SK-N-SH (cell line): ENCODE measurements at regions not wholly inside any gene's neighbourhood (a gene's known extent, or its start where the extent isn't known, plus 50 kb on each side); places are given as distances from the start of the nearest gene placed in this dataset.
A peak's percentile ranks its signal among the peaks of the same experiment; 100 is the strongest.

Source experiments
- CTCF ChIA-PET: fragments of 300-600, 350-600 bp; formaldehyde crosslinking; extraction: SDS; loops from one replicate; lab custom pipeline; 2021; lab: Yijun Ruan, JAX
- POLR2A ChIA-PET: fragments of 350-600 bp; sonication (Branson Sonifier 250); formaldehyde crosslinking; extraction: SDS; loops from one replicate; lab custom pipeline; 2020; ENCODE audit warnings: antibody characterized with exemption, inconsistent platforms; lab: Yijun Ruan, JAX
- DNase-seq: peaks from one replicate; pipeline ENCODE4 v3.0.0; 2012
- H2AFZ ChIP-seq: fragments of 200-600 bp; sonication (generic); 2 replicates; pipeline ENCODE4 v1.8.1; 2016; ENCODE audit warnings: antibody characterized with exemption, mild to moderate bottlenecking, low read depth
- H3F3A ChIP-seq: fragments of 200-600 bp; sonication (generic); replicated peaks from 2 replicates; pipeline ENCODE3; 2016; ENCODE audit warnings: antibody characterized with exemption, mild to moderate bottlenecking; ENCODE audit not compliant: insufficient read depth
- H3K27ac ChIP-seq, 2 experiments: fragments of 200-500 bp in 1 of 2; fragments of 200-600 bp in 1 of 2; sonication (Bioruptor generic) in 1 of 2; sonication (generic), shearing (Covaris generic) in 1 of 2; 2 replicates each; pipeline versions ENCODE4 v1.5.1 to v1.6.1; 2014 to 2016; ENCODE audit warnings: low read depth in 2 of 2, inconsistent platforms in 1 of 2, low read length in 1 of 2, mild to moderate bottlenecking in 1 of 2, mixed read lengths in 1 of 2
- H3K27me3 ChIP-seq: fragments of 200-600 bp; sonication (generic), shearing (Covaris generic); 2 replicates; pipeline ENCODE4 v1.6.1; 2016; ENCODE audit warnings: mixed run types; ENCODE audit not compliant: insufficient read depth
- H3K36me3 ChIP-seq, 2 experiments: fragments of 200-500 bp in 1 of 2; fragments of 200-600 bp in 1 of 2; sonication (Bioruptor generic) in 1 of 2; sonication (generic) in 1 of 2; replicated peaks in 1 of 2; 2 replicates each; pipeline versions ENCODE3 to v1.5.1; 2014 to 2016; ENCODE audit warnings: low read length in 1 of 2, mild to moderate bottlenecking in 1 of 2; ENCODE audit not compliant: insufficient read depth in 2 of 2, control insufficient read depth in 1 of 2
- H3K4me1 ChIP-seq, 2 experiments: fragments of 200-500 bp in 1 of 2; fragments of 200-600 bp in 1 of 2; sonication (Bioruptor generic) in 1 of 2; sonication (generic), shearing (Covaris generic) in 1 of 2; 2 replicates each; pipeline versions ENCODE4 v1.5.1 to v1.6.1; 2014 to 2016; ENCODE audit warnings: low read depth in 1 of 2, low read length in 1 of 2, mixed run types in 1 of 2; ENCODE audit not compliant: insufficient read depth in 2 of 2, control insufficient read depth in 1 of 2
- H3K4me2 ChIP-seq: fragments of 200-600 bp; sonication (generic), shearing (Covaris generic); 2 replicates; pipeline ENCODE4 v1.6.1; 2017; ENCODE audit warnings: mixed run types
- H3K4me3 ChIP-seq, 2 experiments: fragments of 200-500 bp in 1 of 2; fragments of 200-600 bp in 1 of 2; sonication (Bioruptor generic) in 1 of 2; sonication (generic), shearing (Covaris generic) in 1 of 2; 2 replicates each; pipeline versions ENCODE4 v1.5.1 to v1.8.1; 2014 to 2016; ENCODE audit warnings: low read depth in 2 of 2, inconsistent platforms in 1 of 2, low read length in 1 of 2, mild to moderate bottlenecking in 1 of 2, mixed read lengths in 1 of 2, moderate library complexity in 1 of 2
- H3K79me2 ChIP-seq: fragments of 200-600 bp; sonication (generic); 2 replicates; pipeline ENCODE4 v1.8.1; 2017; ENCODE audit warnings: mild to moderate bottlenecking; ENCODE audit not compliant: insufficient read depth
- H3K9ac ChIP-seq: fragments of 200-600 bp; sonication (generic); 2 replicates; pipeline ENCODE4 v1.6.1; 2017; ENCODE audit warnings: mixed run types
- H3K9me2 ChIP-seq: fragments of 200-600 bp; sonication (generic); 2 replicates; pipeline ENCODE4 v1.6.1; 2017; ENCODE audit warnings: mixed run types
- H3K9me3 ChIP-seq: fragments of 200-600 bp; sonication (generic); 2 replicates; pipeline ENCODE4 v1.6.1; 2017; ENCODE audit warnings: mixed run types, mild to moderate bottlenecking, moderate library complexity
- H4K20me1 ChIP-seq: fragments of 200-600 bp; sonication (generic); 2 replicates; pipeline ENCODE4 v1.6.1; 2017; ENCODE audit warnings: mild to moderate bottlenecking, mixed run types; ENCODE audit not compliant: insufficient read depth
- EP300 ChIP-seq, 2 experiments: IDR thresholded peaks; 2 replicates each; pipeline versions ENCODE4 v1.4.0 to v1.6.1; 2012; ENCODE audit warnings: borderline replicate concordance in 1 of 2, low read depth in 1 of 2, low read length in 1 of 2
- GATA2 ChIP-seq: sonication (generic); formaldehyde crosslinking; IDR thresholded peaks from 2 replicates; pipeline ENCODE4 v1.5.0; 2020; ENCODE audit warnings: mild to moderate bottlenecking, missing genetic modification reagents
- JUND ChIP-seq: IDR thresholded peaks from 2 replicates; pipeline ENCODE4 v1.4.0; 2012
- MAX ChIP-seq: IDR thresholded peaks from 2 replicates; pipeline ENCODE4 v1.4.0; 2012; ENCODE audit warnings: low read depth
- RCOR1 ChIP-seq: fragments of 150-350 bp; IDR thresholded peaks from 2 replicates; pipeline ENCODE4 v1.6.1; 2017; ENCODE audit warnings: antibody characterized with exemption, low read length
- SMC3 ChIP-seq: IDR thresholded peaks from 2 replicates; pipeline ENCODE4 v1.6.1; 2012; ENCODE audit warnings: low read depth, low read length, improper control_type of control experiment
- TEAD4 ChIP-seq: IDR thresholded peaks from 2 replicates; pipeline ENCODE4 v1.4.0; 2012; ENCODE audit warnings: mild to moderate bottlenecking, borderline replicate concordance; ENCODE audit not compliant: insufficient read depth
- WGBS: methylation state at CpG from one replicate; pipeline ENCODE4 v1.1.6; 2017; ENCODE audit warnings: low lambda C conversion rate; 5-methylcytosine and 5-hydroxymethylcytosine counted together
- TF ChIP-seq, protein P1 (sequence below): IDR thresholded peaks from 2 replicates; pipeline ENCODE4 v1.4.0; 2012; ENCODE audit warnings: low read depth, borderline replicate concordance

DNA sequence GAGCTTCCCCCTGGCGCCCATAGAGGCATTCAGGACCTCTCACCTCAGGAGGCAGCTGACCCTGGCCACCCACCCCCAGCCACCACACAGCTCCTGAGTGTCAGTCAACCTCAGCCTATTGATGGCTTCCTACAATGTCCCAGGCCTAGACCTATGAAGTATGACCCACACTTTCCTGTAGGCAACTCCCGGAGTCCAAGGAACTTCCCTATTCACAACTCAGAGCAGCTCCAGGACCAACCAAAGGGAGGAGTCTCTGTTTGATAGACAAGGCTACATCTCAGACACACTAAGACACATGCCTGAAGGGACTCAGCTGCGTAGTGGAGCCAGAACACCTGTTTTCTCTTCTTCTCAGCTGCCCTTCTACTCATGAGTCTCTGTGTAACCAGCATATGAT is 169.1 kb downstream of the MAFB start:
- 8% methylated on average over 3 of the region's 3 CpGs for WGBS
- Histone ChIP-seq H3K27ac (no peak overlapping the region), H3F3A (no peaks in the 10 kb centered on the region), H3K4me2 (no peak overlapping the region), H3K9me3 (no peaks in the 10 kb centered on the region), H3K79me2 (no peaks in the 10 kb centered on the region), H3K9me2 (no peaks in the 10 kb centered on the region), H3K4me3 (no peak overlapping the region)
- TF ChIP-seq, protein P1, sequence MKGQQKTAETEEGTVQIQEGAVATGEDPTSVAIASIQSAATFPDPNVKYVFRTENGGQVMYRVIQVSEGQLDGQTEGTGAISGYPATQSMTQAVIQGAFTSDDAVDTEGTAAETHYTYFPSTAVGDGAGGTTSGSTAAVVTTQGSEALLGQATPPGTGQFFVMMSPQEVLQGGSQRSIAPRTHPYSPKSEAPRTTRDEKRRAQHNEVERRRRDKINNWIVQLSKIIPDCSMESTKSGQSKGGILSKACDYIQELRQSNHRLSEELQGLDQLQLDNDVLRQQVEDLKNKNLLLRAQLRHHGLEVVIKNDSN: no peak
- TF ChIP-seq, all 33 proteins: peak for 0
- no peak for DNase-seq
- Histone ChIP-seq H4K20me1 (no peaks in the 10 kb centered on the region), H3K9ac (no peak overlapping the region), H3K36me3 (no peaks in the 10 kb centered on the region), H2AFZ (no peak overlapping the region), H3K4me1 (no peaks in the 10 kb centered on the region; a peak in 1 of 4 replicates), H3K27me3 (no peaks in the 10 kb centered on the region)
- ChIA-PET POLR2A (no interaction called here), CTCF (no interaction called here)

DNA sequence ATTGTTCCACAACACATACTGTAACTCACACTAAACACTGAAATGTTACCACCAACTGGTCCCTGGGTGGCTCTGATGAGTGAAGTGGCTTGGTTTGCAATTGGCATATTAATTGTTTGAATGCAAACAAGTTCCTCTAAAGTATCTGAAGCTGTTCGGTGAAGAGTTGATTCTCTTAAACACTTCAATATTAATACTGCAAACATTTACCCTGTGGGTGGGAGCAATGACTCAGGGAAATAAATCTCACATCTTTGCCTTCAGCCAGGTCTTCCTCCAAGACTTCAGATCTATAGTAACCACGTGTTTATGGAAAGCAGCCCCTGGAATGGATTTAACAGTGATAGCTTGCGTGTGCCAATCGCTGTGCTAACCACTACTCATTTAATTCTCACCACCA is 176.0 kb downstream of the MAFB start:
- 59% methylated on average over 4 of the region's 4 CpGs for WGBS

DNA sequence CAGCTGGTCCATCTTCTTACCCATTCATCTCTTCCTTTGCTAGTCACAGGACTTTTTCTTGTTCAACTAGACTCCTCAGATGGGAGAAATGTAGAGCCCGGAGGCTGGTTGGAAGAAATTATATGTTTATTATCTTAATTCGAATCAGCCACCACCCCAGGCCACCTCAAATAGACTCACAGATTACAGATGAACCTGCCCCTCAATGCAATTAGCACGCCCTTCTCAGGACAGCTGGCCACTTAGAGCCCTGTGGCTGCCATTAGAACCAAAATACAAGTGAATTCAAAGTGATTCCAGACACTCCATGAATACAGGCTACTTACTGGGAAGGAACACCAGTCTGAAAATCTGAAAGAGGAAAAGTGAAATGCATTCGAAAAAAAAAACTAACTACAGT is 176.4 kb downstream of the MAFB start:
- 22% methylated on average over 4 of the region's 4 CpGs for WGBS
- Histone ChIP-seq H3K4me2 (no peak overlapping the region), H3F3A (no peaks in the 10 kb centered on the region), H2AFZ (no peak overlapping the region), H4K20me1 (no peaks in the 10 kb centered on the region), H3K9ac (no peak overlapping the region), H3K27me3 (no peaks in the 10 kb centered on the region), H3K9me2 (no peaks in the 10 kb centered on the region), H3K4me1 (peaks cover 0 to 14% of the 10 kb centered on the region in 2 experiments; a peak in 2 of 4 replicates), H3K79me2 (no peaks in the 10 kb centered on the region), H3K27ac (peak overlapping the region in 1 of 2 experiments; percentile 43; a peak in 2 of 4 replicates), H3K9me3 (no peaks in the 10 kb centered on the region), H3K4me3 (no peak overlapping the region), H3K36me3 (no peaks in the 10 kb centered on the region)
- DNase-seq: peak; percentile 41
- ChIA-PET POLR2A (no interaction called here), CTCF (interaction anchor here (1.1 to 1.3 kb wide), 2 partner anchors 450 to 1244 kb away, joined by 3 read pairs; no protein-coding TSS in a partner anchor)
- peak; percentile 65 for TF ChIP-seq GATA2 (CRISPR knock-in tag)
- TF ChIP-seq MAX: no peak
- TF ChIP-seq RCOR1: peak; percentile 35; the same call in 1 of the 2 replicates
- TF ChIP-seq SMC3: no peak
- peak in 1 of 2 experiments; percentile 79; a peak in 2 of 4 replicates for TF ChIP-seq EP300 (IDR thresholded peaks at IDR 0.05; ENCODE audit: borderline replicate concordance in 1 of 2, low read depth in 1 of 2, low read length in 1 of 2)

More for the DNA sequence above, 176.0 kb downstream of the MAFB start:
- no peaks in the 10 kb centered on the region for H3F3A ChIP-seq
- H3K27me3 ChIP-seq: no peaks in the 10 kb centered on the region
- H3K79me2 ChIP-seq: no peaks in the 10 kb centered on the region
- H3K4me2 ChIP-seq: no peak overlapping the region
- H3K9me3 ChIP-seq: no peaks in the 10 kb centered on the region
- no peaks in the 10 kb centered on the region for H3K9me2 ChIP-seq
- peaks cover 0 to 14% of the 10 kb centered on the region in 2 experiments; a peak in 2 of 4 replicates for H3K4me1 ChIP-seq
- no peaks in the 10 kb centered on the region for H4K20me1 ChIP-seq
- H2AFZ ChIP-seq: no peak overlapping the region
- no peaks in the 10 kb centered on the region for H3K36me3 ChIP-seq
- ChIA-PET CTCF (interaction anchor here (0.9 to 1.3 kb wide), 2 partner anchors 10 to 1244 kb away, joined by 3 read pairs; no protein-coding TSS in a partner anchor), POLR2A (no interaction called here)
- H3K27ac ChIP-seq: peak overlapping the region in 1 of 2 experiments; percentile 43; a peak in 2 of 4 replicates
- DNase-seq: no peak
- no peak overlapping the region for H3K4me3 ChIP-seq
- no peak overlapping the region for H3K9ac ChIP-seq
- TF ChIP-seq TEAD4 (no peak), JUND (no peak)
